Natural killer cell (primary cell): ENCODE measurements at regions not wholly inside any gene's neighbourhood (a gene's known extent, or its start where the extent isn't known, plus 50 kb on each side); places are given as distances from the start of the nearest gene placed in this dataset.
A peak's percentile ranks its signal among the peaks of the same experiment; 100 is the strongest.
"Not testable (repeated sequence)": the region's sequence is repeated elsewhere in the genome, so short reads cannot be mapped to it uniquely, and the experiment has no call there.

ENCODE experiments used
- ATAC-seq, 3 donors: fragments of 150-1000 bp in 2 of 3; fragments of 200-7000 bp in 1 of 3; cut with Tn5 transposase; 1 replicate in 1 of 3; 2 replicates in 2 of 3; pipeline ENCODE4 v1.10.0; 2021; ENCODE audit warnings: mild to moderate bottlenecking in 2 of 3, moderate library complexity in 2 of 3
- DNase-seq, 2 donors: peaks; one replicate each; pipeline versions ENCODE4 v3.0.0 to v3.0.0-alpha.2; 2013 to 2021; ENCODE audit warnings: mixed read lengths in 1 of 2
- H3K27ac ChIP-seq: one replicate; pipeline ENCODE4 v1.5.1; 2013; ENCODE audit warnings: mild to moderate bottlenecking, low read length
- H3K27me3 ChIP-seq: one replicate; pipeline ENCODE4 v1.6.1; 2013; ENCODE audit warnings: low read length; ENCODE audit not compliant: control insufficient read depth, insufficient read depth
- H3K36me3 ChIP-seq: one replicate; pipeline ENCODE4 v1.6.1; 2013; ENCODE audit warnings: low read length; ENCODE audit not compliant: control insufficient read depth, insufficient read depth
- H3K4me1 ChIP-seq: one replicate; pipeline ENCODE4 v1.6.1; 2013; ENCODE audit warnings: low read length; ENCODE audit not compliant: control insufficient read depth, insufficient read depth
- H3K4me3 ChIP-seq: one replicate; pipeline ENCODE4 v1.5.1; 2013; ENCODE audit warnings: low read length
- H3K9me3 ChIP-seq: one replicate; pipeline ENCODE4 v1.6.1; 2013; ENCODE audit warnings: low read length; ENCODE audit not compliant: control insufficient read depth, insufficient read depth
- H3K27ac Mint-ChIP-seq, 2 donors: one replicate each; pipeline ENCODE4 v1.8.0; 2022; ENCODE audit warnings: mild to moderate bottlenecking in 2 of 2, mixed read lengths in 2 of 2, moderate library complexity in 1 of 2
- H3K27me3 Mint-ChIP-seq, 2 donors: one replicate each; pipeline ENCODE4 v1.8.0; 2022; ENCODE audit warnings: low read depth in 2 of 2, mixed read lengths in 2 of 2
- H3K36me3 Mint-ChIP-seq: one replicate; pipeline ENCODE4 v1.8.0; 2022; ENCODE audit warnings: mixed read lengths
- H3K4me1 Mint-ChIP-seq, 2 donors: one replicate each; pipeline ENCODE4 v1.8.0; 2022; ENCODE audit warnings: mixed read lengths in 2 of 2
- H3K4me3 Mint-ChIP-seq: one replicate; pipeline ENCODE4 v1.8.0; 2022; ENCODE audit warnings: mild to moderate bottlenecking, moderate library complexity, mixed read lengths
- H3K9me3 Mint-ChIP-seq, 2 donors: one replicate each; pipeline ENCODE4 v1.8.0; 2022; ENCODE audit warnings: mixed read lengths in 2 of 2
- WGBS: methylation state at CpG from one replicate; pipeline ENCODE4 v1.1.7; 2013; ENCODE audit warnings: missing lambda C conversion rate; ENCODE audit not compliant: insufficient coverage; 5-methylcytosine and 5-hydroxymethylcytosine counted together
- intact Hi-C: fragments of 100-400 bp; cut with micrococcal nuclease; formaldehyde crosslinking; loops from one replicate; pipeline ENCODE4 v1.14.2; 2022
- TF ChIP-seq, protein P1 (sequence below): fragments of 200-600 bp; IDR thresholded peaks from one replicate; pipeline ENCODE4 v1.8.0; 2022; ENCODE audit warnings: antibody characterized with exemption

- 80% methylated on average over 6 of the region's 6 CpGs for WGBS
- H3K27ac Mint-ChIP-seq, H3K27me3 ChIP-seq, H3K4me1 ChIP-seq, DNase-seq, ATAC-seq, H3K4me3 Mint-ChIP-seq, H3K4me3 ChIP-seq, H3K36me3 Mint-ChIP-seq, H3K36me3 ChIP-seq, H3K4me1 Mint-ChIP-seq, H3K9me3 ChIP-seq, intact Hi-C loops, H3K27ac ChIP-seq, H3K27me3 Mint-ChIP-seq: not testable (repeated sequence)
- peaks cover 6 to 14% of the 10 kb centered on the region in 2 donors for H3K9me3 Mint-ChIP-seq
Observed at GRCh38 chr1:83150479-83150878, 848.5 kb downstream of the TTLL7 start.

- H3K4me3 ChIP-seq, H3K4me1 ChIP-seq, H3K4me1 Mint-ChIP-seq, DNase-seq, H3K9me3 ChIP-seq, H3K4me3 Mint-ChIP-seq, H3K27me3 Mint-ChIP-seq, H3K27ac Mint-ChIP-seq, H3K36me3 Mint-ChIP-seq, H3K27me3 ChIP-seq, ATAC-seq, H3K27ac ChIP-seq, intact Hi-C loops, H3K36me3 ChIP-seq: not testable (repeated sequence)
- H3K9me3 Mint-ChIP-seq = peaks cover 6 to 15% of the 10 kb centered on the region in 2 donors
- 50% methylated on average over 1 of the region's 2 CpGs for WGBS
Observed at GRCh38 chr1:83145820-83146219, 853.1 kb downstream of the TTLL7 start.

DNA sequence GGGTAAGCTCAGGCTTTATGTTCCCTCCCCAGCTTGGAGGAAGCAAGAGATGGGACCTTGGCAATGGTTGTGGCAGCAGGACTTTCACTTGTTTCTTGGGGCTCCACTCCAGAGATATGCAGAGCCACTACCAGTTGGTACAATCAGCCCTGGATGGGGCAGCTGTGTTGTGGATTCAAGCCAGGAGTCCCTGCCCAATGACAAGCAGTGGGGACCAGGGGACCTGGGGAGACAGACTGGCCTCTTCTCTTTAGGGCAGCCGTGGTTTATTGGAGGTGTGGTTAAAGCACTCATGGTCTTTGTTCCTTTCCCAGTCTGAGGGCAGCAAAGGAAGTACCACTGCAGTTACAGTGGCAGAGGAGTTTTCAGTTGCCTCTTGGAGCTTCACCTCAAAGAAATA, 856.1 kb downstream of the TTLL7 start:
- H3K4me3 Mint-ChIP-seq, H3K27ac Mint-ChIP-seq, intact Hi-C loops, H3K27me3 ChIP-seq, DNase-seq, H3K4me1 ChIP-seq, H3K36me3 Mint-ChIP-seq, H3K27me3 Mint-ChIP-seq, H3K27ac ChIP-seq, H3K4me3 ChIP-seq, H3K4me1 Mint-ChIP-seq, H3K9me3 ChIP-seq, H3K36me3 ChIP-seq, ATAC-seq: not testable (repeated sequence)
- H3K9me3 Mint-ChIP-seq = peaks cover 9 to 13% of the 10 kb centered on the region in 2 donors
- 78% methylated on average over 1 of the region's 1 CpG for WGBS

DNA sequence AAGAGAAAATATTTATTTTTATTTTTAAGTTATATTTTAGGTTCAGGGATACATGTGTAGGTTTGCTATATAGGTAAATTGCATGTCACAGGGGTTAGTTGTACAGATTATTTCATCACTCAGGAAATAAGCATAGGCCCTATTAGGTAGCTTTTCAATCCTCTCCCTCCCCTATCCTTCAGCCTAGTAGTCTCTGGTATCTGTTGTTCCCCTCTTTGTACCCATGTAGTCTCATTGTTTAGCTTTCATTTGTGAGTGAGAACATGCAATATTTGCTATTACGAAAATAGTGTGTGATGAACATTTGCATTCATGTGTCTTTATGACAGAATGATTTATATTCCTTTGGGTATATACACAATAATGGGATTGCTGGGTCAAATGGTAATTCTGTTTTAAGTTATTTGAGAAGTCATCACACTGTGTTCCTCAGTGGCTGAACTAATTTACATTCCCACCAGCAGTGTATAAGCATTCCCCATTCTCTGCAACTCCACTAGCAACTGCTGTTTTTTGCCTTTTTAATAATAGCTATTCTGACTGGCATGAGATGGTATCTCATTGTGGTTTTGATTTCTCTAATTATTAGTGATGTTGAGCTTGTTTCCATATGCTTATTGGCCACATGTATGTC, 863.3 kb downstream of the TTLL7 start:
- DNase-seq, H3K27me3 ChIP-seq, ATAC-seq, H3K9me3 ChIP-seq, H3K27ac ChIP-seq, H3K27me3 Mint-ChIP-seq, H3K4me3 ChIP-seq, H3K4me1 Mint-ChIP-seq, H3K4me1 ChIP-seq, intact Hi-C loops, H3K36me3 Mint-ChIP-seq, H3K4me3 Mint-ChIP-seq, H3K36me3 ChIP-seq, H3K27ac Mint-ChIP-seq: not testable (repeated sequence)
- no CpG with 5 or more reads among the region's 1 CpG for WGBS
- peaks cover 2 to 16% of the 10 kb centered on the region in 2 donors for H3K9me3 Mint-ChIP-seq

- H3K9me3 ChIP-seq, H3K4me3 ChIP-seq, H3K27ac Mint-ChIP-seq, H3K36me3 Mint-ChIP-seq, H3K27ac ChIP-seq, H3K27me3 Mint-ChIP-seq, H3K27me3 ChIP-seq, H3K4me1 ChIP-seq, DNase-seq, intact Hi-C loops, H3K4me3 Mint-ChIP-seq, H3K36me3 ChIP-seq, H3K4me1 Mint-ChIP-seq: not testable (repeated sequence)
- peak in 1 of 3 donors; percentile 38 for ATAC-seq
- peaks cover 0 to 16% of the 10 kb centered on the region in 2 donors for H3K9me3 Mint-ChIP-seq
- WGBS = no CpG with 5 or more reads among the region's 3 CpGs
Observed at GRCh38 chr1:83134322-83135014, 864.5 kb downstream of the TTLL7 start.

GRCh38 chr1:83131692-83131955, 867.3 kb downstream of the TTLL7 start:
- H3K27ac ChIP-seq = no peak overlapping the region
- Mint-ChIP-seq H3K27ac (no peak overlapping the region), H3K27me3 (no peaks in the 10 kb centered on the region), H3K9me3 (peaks cover 2 to 16% of the 10 kb centered on the region in 2 donors), H3K36me3 (no peaks in the 10 kb centered on the region), H3K4me1 (no peaks in the 10 kb centered on the region), H3K4me3 (no peak overlapping the region)
- ATAC-seq = no peak
- intact Hi-C loops = no loop called here
- no peaks in the 10 kb centered on the region for H3K4me1 ChIP-seq
- no peak overlapping the region for H3K4me3 ChIP-seq
- 86% methylated on average over 1 of the region's 1 CpG for WGBS
- no peaks in the 10 kb centered on the region for H3K9me3 ChIP-seq
- DNase-seq = no peak
- TF ChIP-seq, protein P1, sequence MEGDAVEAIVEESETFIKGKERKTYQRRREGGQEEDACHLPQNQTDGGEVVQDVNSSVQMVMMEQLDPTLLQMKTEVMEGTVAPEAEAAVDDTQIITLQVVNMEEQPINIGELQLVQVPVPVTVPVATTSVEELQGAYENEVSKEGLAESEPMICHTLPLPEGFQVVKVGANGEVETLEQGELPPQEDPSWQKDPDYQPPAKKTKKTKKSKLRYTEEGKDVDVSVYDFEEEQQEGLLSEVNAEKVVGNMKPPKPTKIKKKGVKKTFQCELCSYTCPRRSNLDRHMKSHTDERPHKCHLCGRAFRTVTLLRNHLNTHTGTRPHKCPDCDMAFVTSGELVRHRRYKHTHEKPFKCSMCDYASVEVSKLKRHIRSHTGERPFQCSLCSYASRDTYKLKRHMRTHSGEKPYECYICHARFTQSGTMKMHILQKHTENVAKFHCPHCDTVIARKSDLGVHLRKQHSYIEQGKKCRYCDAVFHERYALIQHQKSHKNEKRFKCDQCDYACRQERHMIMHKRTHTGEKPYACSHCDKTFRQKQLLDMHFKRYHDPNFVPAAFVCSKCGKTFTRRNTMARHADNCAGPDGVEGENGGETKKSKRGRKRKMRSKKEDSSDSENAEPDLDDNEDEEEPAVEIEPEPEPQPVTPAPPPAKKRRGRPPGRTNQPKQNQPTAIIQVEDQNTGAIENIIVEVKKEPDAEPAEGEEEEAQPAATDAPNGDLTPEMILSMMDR = no peak
- no peaks in the 10 kb centered on the region for H3K36me3 ChIP-seq
- H3K27me3 ChIP-seq = no peaks in the 10 kb centered on the region
